ENCODE measurements at regions not wholly inside any gene's neighbourhood (a gene's known extent, or its start where the extent isn't known, plus 50 kb on each side); places are given as distances from the start of the nearest gene placed in this dataset.

DNA sequence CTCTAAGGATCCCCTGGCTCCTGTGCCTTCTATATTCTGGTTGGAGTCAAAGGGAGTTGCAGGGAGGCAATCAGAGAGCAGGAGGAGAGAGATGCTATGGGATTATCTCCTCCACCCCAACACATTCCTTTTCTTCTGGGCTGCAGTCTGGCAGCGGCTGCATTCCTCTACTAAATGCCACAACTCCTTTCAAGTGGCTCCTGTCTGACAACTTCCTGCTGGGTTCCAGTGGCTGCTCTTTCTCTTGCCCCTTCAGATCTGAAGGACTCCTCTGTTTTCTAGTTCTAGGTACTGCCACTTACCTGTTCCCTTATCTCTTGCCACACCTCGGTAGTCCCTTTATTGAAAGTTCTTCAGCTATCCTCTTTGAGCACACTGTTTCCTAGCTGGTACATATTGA lies 425.0 kb downstream of the SNAPC1 start:
- no peak for ATAC-seq

DNA sequence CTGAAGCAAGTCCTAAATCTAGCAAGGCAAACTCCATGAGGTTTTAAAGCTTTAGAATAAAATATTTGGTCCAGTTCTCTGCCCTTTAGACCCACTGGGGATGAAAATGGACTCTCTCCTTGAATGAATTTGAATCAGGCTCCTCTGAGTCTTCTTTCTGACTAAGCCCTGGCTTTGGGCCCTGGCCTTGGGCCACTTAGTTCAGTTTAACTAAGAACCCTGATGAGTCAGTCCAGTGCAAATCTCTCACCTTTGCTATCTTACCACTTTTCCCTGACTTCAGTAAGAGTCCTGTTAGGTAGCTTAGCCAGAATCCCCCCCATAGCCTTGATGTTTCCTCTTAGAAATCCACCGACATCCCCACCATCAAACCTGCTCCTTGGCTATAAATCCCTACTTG lies 427.5 kb downstream of the SNAPC1 start:
- WGBS, 2 donors: 0 to 30% methylated on average over 1 of the region's 1 CpG
- Histone ChIP-seq H3K9me3 (peaks cover 0 to 6% (median 0%) of the 10 kb centered on the region in 11 donors), H3K4me1 (no peaks in the 10 kb centered on the region), H3K36me3 (no peaks in the 10 kb centered on the region), H3K27me3 (peaks cover 0 to 21% (median 3%) of the 10 kb centered on the region in 7 donors), H3K4me3 (no peak overlapping the region), H3K27ac (no peak overlapping the region)
- DNase-seq (no peak), ATAC-seq (no peak)
- TF ChIP-seq, protein P1, sequence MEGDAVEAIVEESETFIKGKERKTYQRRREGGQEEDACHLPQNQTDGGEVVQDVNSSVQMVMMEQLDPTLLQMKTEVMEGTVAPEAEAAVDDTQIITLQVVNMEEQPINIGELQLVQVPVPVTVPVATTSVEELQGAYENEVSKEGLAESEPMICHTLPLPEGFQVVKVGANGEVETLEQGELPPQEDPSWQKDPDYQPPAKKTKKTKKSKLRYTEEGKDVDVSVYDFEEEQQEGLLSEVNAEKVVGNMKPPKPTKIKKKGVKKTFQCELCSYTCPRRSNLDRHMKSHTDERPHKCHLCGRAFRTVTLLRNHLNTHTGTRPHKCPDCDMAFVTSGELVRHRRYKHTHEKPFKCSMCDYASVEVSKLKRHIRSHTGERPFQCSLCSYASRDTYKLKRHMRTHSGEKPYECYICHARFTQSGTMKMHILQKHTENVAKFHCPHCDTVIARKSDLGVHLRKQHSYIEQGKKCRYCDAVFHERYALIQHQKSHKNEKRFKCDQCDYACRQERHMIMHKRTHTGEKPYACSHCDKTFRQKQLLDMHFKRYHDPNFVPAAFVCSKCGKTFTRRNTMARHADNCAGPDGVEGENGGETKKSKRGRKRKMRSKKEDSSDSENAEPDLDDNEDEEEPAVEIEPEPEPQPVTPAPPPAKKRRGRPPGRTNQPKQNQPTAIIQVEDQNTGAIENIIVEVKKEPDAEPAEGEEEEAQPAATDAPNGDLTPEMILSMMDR (IDR thresholded peaks at IDR 0.05): no peak
- intact Hi-C loops (cut with DNase I): no loop called here

More for the DNA sequence above, 425.0 kb downstream of the SNAPC1 start:
- H3K4me1 ChIP-seq: no peaks in the 10 kb centered on the region
- no peaks in the 10 kb centered on the region for H3K36me3 ChIP-seq
- intact Hi-C loops (cut with DNase I): no loop called here
- peaks cover 0 to 24% (median 0%) of the 10 kb centered on the region in 7 donors for H3K27me3 ChIP-seq
- no peak for DNase-seq
- H3K4me3 ChIP-seq: no peak overlapping the region
- WGBS, 2 donors: 20 to 33% methylated on average over 2 of the region's 2 CpGs
- no peak overlapping the region for H3K27ac ChIP-seq
- TF ChIP-seq, protein P1 (IDR thresholded peaks at IDR 0.05): no peak
- H3K9me3 ChIP-seq: no peaks in the 10 kb centered on the region

DNA sequence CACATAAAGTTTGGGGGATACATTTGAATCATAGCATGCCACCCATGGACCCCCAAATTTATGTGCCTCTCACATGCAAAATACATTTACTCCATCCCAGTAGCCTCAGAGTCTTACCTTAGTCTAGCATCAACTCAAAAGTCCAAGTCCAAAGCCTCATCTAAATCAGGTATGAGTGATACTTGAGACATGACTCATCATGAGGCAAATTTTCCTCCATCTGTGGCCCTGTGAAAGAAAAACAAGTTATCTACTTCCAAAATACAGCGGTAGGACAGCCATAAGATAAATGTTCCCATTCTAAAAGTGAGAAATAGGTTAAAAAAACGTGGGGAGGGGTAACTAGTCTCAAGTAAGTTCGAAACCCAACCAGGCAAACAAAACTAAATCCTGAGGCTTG lies 444.2 kb downstream of the SNAPC1 start:
- H3K4me3 ChIP-seq: no peak overlapping the region
- ATAC-seq: no peak
- H3K27ac ChIP-seq: no peak overlapping the region
- H3K9me3 ChIP-seq: peaks cover 0 to 19% (median 0%) of the 10 kb centered on the region in 11 donors
- DNase-seq: no peak
- no peaks in the 10 kb centered on the region for H3K4me1 ChIP-seq
- H3K36me3 ChIP-seq: no peaks in the 10 kb centered on the region
- 49 to 52% methylated on average over 3 of the region's 3 CpGs for WGBS, 2 donors
- TF ChIP-seq, protein P1 (IDR thresholded peaks at IDR 0.05): no peak
- intact Hi-C loops (cut with DNase I): no loop called here
- H3K27me3 ChIP-seq: no peaks in the 10 kb centered on the region

DNA sequence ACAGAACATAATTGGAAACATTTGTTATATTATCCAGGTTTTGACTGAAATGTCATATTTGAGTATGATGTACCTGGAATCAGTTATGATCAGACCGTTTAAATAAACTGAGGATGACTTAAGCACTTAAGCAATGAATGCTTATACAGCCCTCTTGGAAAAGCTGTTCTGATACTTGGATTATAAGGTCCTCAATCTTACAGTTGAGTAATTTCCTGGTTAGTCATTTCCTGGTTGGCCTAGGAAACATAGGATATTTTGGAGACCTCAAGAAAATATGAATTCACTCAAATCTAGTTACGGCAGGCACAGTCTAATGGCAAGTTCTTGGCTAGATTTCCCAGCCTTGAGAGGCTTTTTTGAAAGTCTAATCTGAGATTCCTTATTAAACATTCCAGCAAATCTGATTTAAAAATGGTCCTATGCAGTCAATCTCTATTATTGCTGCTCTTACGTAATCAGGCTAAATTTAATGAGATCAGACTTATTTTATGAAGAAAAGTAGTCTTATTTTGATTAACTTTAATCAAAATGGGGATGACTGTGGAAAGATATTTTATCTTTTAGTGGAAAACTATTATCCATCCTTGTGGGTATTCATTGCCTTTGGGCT lies 447.2 kb downstream of the SNAPC1 start:
- DNase-seq: no peak
- Histone ChIP-seq H3K27ac (no peak overlapping the region), H3K9me3 (peaks cover 0 to 19% (median 0%) of the 10 kb centered on the region in 11 donors), H3K4me3 (no peak overlapping the region), H3K36me3 (no peaks in the 10 kb centered on the region), H3K27me3 (no peaks in the 10 kb centered on the region), H3K4me1 (no peaks in the 10 kb centered on the region)
- ATAC-seq: no peak
- TF ChIP-seq, protein P1 (IDR thresholded peaks at IDR 0.05): no peak
- 50 to 62% methylated on average over 3 of the region's 3 CpGs for WGBS, 2 donors
- intact Hi-C loops (cut with DNase I): no loop called here

Data from heart right ventricle (tissue), 16 donors.